Fibroblast of villous mesenchyme (primary cell): ENCODE measurements at regions not wholly inside any gene's neighbourhood (a gene's known extent, or its start where the extent isn't known, plus 50 kb on each side); places are given as distances from the start of the nearest gene placed in this dataset.

Experiments used
- DNase-seq: peaks from one replicate; pipeline ENCODE4 v3.0.0-alpha.2; 2010; ENCODE audit warnings: low read depth
- H3K4me3 ChIP-seq: 2 replicates; pipeline ENCODE4 v1.5.1; 2011; ENCODE audit warnings: low read depth, mild to moderate bottlenecking, low read length
- TF ChIP-seq, protein P1 (sequence below): IDR thresholded peaks from 2 replicates; pipeline ENCODE4 v1.5.1; 2012; ENCODE audit warnings: low read depth, mild to moderate bottlenecking, low read length; ENCODE audit not compliant: insufficient read depth

DNA sequence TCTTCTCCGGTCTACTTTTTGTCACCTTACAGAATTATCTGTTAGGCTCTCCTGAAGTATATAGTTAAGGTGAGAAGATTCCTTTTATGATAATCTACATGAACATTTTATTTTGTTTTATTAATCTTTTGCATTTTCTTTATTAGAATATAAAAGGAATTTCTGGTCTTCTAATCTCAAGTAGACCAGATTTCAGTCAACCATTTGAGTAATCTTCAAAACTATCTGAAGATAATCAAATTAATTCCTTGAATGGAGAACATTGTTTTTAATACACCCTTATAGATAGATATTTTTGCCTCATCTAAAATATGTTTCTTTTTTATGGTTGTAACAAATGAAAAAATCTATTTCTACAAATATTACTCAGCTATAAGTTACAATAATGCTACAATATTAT lies 381.7 kb upstream of the PCDH20 start:
- no peak for DNase-seq
- no peak overlapping the region for H3K4me3 ChIP-seq
- TF ChIP-seq, protein P1, sequence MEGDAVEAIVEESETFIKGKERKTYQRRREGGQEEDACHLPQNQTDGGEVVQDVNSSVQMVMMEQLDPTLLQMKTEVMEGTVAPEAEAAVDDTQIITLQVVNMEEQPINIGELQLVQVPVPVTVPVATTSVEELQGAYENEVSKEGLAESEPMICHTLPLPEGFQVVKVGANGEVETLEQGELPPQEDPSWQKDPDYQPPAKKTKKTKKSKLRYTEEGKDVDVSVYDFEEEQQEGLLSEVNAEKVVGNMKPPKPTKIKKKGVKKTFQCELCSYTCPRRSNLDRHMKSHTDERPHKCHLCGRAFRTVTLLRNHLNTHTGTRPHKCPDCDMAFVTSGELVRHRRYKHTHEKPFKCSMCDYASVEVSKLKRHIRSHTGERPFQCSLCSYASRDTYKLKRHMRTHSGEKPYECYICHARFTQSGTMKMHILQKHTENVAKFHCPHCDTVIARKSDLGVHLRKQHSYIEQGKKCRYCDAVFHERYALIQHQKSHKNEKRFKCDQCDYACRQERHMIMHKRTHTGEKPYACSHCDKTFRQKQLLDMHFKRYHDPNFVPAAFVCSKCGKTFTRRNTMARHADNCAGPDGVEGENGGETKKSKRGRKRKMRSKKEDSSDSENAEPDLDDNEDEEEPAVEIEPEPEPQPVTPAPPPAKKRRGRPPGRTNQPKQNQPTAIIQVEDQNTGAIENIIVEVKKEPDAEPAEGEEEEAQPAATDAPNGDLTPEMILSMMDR: no peak

DNA sequence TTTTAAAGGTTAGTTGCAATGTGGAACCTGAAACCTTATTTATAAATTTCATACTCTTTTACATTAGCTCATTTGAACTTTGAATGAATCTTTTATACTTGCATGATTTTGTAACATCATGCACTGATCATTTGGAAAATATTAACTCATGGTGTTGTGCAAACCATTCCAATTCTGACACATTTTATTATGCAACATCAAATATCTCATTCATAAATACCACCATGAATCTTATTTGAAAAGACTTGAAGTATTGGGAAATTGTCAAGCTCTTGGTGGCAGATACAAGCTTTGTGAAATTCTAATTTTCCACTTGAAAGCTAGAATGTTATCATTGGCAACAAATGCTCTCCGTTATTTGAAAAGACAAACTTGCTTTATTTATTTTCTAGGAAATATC lies 379.9 kb upstream of the PCDH20 start:
- DNase-seq: no peak
- H3K4me3 ChIP-seq: no peak overlapping the region
- TF ChIP-seq, protein P1: no peak

DNA sequence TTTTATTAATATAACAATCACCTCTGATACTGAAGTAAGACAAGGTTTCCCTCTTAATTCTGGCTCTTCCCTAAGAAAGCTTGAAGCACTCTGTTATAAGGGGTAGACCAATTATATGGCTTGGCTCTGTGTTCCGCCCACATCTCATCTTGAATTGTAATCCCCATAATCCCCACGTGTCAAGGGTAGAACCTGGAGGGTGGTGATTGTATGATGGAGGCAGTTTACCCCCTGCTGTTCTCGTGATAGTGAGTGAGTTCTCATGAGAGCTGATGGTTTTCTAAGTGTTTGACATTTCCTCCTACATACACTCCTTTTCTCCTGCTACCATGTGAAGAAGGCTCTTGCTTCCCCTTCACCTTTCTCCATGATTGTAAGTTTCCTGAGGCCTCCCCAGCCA lies 363.8 kb upstream of the PCDH20 start:
- no peak for DNase-seq
- H3K4me3 ChIP-seq: no peak overlapping the region
- TF ChIP-seq, protein P1: no peak

- no peak overlapping the region for H3K4me3 ChIP-seq
- TF ChIP-seq, protein P1: no peak
- no peak for DNase-seq
Measured at GRCh38 chr13:61778531-61778930, 362.9 kb upstream of the PCDH20 start.

DNA sequence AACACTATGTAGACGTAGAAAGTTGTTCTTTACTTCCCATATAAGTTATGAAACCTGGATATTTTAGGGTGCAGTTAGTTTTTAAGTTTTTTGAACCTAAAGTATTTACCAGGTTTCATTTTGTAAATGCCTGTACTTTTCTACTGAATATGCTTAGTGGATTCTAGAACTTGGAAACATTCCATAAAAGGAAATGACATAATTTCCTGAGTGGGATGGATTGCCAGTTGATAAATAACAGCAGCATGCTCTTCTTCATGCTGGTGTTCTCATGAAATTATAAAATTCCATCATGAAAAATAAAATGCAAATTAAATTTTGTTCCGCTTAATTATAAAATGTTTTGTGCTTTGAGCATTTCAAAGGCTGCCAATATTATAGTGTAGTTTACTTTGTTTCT lies 362.2 kb upstream of the PCDH20 start:
- TF ChIP-seq, protein P1: no peak
- no peak overlapping the region for H3K4me3 ChIP-seq
- DNase-seq: no peak

- TF ChIP-seq, protein P1: no peak
- no peak overlapping the region for H3K4me3 ChIP-seq
- no peak for DNase-seq
Measured at GRCh38 chr13:61777271-61777670, 361.6 kb upstream of the PCDH20 start.

DNA sequence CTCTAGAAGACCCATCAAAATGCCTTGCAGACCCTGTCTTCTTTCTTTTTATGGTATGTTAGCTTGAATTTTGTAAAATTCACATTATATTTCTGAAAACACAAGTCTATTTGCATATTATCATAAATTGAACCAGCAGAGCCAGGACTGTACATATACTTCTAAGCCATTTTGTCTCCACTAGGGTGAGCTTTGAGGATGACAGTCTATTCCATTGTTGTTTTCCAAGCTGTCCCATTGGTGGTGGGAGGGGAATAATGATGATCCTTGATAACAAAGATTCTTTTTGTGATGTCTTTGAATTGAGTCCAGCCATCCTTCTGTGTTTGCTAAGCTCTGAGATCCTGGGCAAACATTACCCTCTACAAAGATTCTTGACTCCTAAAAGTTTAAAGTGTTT lies 359.3 kb upstream of the PCDH20 start:
- DNase-seq: no peak
- TF ChIP-seq, protein P1: no peak

More for the DNA sequence above, 359.3 kb upstream of the PCDH20 start:
- H3K4me3 ChIP-seq: no peak overlapping the region
